Ammon's horn (tissue), 1 donor: ENCODE measurements at regions not wholly inside any gene's neighbourhood (a gene's known extent, or its start where the extent isn't known, plus 50 kb on each side); places are given as distances from the start of the nearest gene placed in this dataset.
"Not testable (repeated sequence)": the region's sequence is repeated elsewhere in the genome, so short reads cannot be mapped to it uniquely, and the experiment has no call there.

Experiments
- DNase-seq: peaks from one replicate; pipeline ENCODE4 v3.0.0-alpha.2; 2016; ENCODE audit warnings: low spot score

DNA sequence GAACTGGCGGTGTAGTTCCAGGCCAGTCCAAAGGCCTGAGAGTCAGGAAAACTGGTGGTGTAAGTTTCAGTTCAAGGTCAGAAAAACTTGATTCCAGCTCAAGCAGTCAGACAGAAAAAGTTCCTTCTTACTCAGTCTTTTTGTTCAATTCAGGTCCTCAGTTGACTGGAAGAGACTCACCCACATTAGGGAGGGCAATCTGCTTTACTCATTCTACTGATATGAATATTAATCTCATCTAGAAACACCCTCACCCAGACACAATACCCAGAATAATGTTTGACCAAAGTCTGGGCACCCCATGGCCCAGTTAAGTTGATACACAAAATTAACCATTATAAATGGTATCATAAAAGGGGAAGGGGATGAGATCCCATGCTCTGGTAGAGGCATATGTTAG lies 50.1 kb upstream of the LTA4H start:
- DNase-seq = no peak

DNA sequence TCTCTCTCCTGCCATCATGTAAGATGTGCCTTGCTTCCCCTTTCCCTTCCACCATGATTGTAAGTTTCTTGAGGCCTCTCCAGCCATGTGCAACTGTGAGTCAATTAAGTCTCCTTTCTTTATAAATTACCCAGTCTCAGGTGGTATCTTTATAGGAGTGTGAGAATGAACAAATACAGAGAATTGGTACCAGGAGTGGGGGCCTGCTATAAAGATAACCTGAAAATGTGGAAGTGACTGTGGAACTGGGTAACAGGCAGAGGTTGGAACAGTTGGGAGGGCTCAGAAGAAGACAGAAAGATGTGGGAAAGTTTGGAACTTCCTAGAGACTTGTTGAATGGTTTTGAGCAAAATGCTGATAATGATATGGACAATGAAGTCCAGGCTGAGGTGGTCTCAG lies 50.8 kb upstream of the LTA4H start:
- DNase-seq = not testable (repeated sequence)

DNA sequence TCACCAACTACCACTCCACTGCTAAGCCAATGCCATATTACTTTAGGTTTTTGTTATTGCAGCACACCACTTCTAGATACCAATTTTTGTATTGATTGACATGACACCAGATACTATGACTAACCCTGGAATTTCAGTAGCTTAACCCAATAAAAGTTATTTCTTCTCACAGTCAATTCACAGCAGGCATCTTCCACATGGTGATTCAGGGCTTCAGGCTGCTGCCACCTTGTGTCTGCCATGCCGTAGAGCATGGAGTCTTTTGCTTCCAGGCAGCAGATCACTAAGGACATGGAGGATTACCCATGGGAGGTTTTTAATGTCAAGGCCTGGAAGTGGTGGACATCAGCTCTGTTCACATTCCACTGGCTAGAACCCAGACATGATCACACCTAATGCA lies 56.4 kb upstream of the LTA4H start:
- no peak for DNase-seq

DNA sequence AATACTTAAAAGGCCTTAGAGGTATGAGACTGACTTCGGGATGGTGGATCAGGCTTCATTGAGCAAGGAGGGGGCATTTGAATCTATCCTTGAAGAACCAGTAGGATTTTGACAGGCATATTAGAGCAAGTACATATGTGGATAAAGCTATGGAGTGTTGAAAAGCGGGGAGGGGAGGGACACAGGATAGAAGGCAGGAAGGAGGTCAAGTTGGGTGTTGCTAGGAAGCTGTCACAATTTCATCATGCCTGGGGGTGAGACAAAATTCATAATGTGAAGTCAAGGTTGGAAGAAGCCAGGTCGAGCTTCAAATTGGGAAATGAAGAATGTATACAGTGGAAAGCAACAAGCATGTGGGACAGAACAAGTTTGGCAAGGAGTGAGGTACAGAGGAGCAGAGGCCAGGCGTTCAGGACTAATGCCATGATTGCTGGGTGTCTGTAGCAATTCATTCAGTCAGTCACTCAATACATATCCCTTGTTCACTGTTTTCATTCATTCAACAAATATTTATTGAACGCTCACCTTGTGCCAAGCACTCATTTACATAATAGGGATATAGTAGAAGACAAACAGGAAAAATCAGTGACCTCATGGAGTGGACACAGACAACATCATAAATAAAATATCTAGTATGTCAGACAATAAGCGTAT lies 58.3 kb upstream of the LTA4H start:
- no peak for DNase-seq

DNA sequence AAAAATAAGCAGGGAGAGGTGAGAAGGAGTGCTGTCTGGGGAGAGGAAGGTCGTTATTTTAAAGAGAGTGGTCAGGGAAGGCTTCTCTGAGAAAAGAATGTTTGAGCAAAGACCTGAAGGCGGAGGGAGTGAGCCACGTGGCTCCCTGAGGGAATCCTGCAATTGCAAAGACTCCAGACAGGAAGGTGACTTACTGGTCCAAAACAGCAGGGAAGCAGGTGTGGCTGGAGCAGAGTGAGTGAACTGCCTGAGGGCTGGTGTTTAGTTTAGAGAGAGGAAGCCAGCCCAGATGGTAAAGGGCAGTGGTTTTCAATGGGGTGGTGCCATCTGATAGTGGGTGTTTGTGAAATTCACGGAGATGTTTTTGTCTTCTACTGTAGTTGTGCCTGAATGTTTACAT lies 58.8 kb upstream of the LTA4H start:
- DNase-seq = no peak

DNA sequence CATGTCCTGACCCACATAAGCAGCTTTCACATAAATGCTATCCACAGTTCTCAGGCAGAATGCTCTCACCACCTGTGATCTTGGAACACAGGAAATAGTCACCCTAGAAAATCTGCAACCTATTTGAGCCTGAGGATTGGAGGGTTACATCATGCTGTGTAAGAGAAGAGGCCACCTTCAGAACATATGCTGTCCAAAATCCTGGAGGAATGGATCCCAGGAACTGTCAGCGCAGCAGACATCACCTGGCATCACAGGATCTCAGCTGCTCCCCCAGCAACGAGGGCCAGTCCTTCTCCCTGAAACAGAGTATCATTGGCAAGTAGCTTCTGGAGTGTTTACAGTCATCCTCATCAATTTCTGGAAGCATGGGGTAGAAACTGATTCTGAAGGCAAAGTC lies 63.2 kb upstream of the LTA4H start:
- DNase-seq = no peak

DNA sequence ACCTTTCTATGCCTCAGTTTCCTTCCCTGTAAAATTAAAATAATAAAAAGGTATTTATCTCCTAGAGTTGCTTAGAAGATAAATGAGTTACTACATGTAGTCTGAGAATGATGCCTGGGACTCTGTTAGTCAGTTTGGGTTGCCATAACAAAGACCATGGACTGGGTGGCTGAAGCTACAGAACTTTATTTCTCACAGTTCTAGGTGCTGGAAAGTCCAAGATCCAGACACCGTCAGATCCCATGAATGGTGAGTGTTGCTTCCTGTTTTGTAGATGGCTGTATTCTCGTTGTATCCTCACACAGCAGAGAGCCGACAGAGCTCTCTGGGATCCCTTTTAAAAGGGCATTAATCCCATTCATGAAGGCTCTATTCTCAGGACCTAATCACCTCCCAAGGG lies 64.0 kb upstream of the LTA4H start:
- no peak for DNase-seq

DNA sequence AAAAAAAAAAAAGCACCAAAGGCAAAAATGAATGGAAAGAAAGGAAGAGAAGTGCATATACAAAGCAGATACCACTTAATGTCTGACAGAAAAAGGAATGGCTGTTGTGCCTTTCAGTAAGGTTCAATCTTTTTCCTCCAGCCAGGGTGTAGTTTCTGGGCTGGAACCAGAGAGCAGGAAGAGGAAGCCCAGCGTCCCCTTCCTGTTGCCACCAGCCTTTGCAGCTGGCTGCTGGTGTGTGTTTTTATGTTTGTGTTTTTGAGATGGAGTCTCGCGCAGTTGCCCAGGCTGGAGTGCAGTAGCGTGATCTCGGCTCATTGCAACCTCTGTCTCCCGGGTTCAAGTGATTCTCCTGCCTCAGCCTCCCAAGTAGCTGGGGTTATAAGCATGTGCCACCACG lies 64.6 kb upstream of the LTA4H start:
- no peak for DNase-seq

DNA sequence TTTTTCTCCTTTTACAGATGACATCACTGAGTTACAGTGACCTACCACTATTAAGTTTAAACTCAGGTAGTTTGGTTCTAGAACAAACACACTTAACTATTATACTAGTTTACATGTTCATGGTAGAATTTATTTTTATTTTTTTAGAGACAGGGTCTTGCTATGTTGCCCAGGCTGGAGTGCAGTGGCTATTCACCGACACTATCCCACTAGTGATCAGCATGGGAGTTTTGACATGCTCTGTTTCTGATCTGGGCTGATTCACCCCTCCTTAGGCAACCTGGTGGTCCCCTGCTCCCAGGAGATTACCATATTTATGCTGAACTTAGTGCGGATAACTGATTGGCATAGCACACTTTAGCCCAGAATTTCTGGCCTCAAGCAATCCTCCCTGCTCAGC lies 66.4 kb upstream of the LTA4H start:
- DNase-seq = no peak

DNA sequence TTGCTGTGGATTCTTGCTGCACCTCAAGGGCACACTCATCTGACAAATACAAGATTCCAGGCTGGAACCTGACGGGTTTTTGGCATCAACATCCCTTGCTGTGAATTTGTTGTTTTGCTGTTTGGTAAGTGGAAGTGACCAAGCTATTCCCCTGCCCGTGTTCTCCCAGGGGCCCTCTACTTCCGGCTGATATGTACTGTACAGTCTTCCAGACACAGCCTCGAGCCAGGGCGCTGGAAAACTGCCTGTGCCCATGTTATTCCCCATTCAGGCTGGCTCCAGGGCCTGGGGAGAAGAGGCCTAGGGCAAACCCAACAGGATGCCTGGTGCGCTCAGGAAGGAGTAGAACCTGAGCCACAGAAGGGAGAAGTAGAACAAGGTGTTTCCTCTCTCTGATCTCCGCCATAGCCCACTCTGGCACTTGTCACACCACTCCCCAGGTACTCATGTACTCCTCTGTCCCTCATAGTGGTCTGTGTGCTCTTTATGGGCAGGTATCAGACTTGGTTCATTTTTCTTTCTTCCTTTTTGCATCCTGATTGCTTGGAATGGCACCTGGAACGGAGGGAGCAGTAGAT lies 67.8 kb upstream of the LTA4H start:
- no peak for DNase-seq

DNA sequence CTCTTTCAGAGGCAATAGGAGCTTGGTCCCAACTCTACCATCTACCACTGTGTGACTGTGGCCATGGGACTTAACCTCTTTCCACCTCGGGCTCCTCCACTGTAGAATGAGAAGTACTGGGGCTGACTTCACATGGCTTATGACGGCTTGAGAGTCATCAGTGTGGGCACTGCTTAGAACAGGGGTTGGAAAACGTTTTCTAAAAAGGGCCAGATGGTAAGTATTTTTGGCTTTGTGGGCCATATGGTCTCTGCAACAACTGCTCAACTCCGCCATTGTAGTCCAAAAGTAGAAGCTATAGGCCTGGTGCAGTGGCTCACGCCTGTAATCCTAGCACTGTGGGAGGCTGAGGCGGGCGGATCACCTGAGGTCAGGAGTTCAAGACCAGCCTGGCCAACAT lies 69.2 kb upstream of the LTA4H start:
- peak; percentile 23 for DNase-seq

DNA sequence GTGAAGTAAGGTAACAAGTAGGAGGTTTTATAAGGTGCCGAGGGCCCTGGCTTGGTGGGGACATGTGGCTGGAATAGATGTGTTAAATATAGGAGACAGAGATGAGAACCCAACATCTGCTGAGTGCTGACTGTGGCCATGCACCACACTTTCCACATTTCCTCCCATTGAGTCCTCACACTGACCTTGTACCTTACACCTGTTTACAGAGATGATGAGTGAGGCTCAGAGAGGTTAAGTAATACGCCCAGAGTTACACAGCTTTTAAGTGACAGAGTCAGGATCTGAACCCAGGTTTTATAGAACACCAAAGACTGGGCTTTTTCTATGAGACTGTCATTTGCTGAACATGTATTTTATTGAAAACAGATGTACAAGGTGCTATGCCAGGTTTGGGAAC lies 70.8 kb upstream of the LTA4H start:
- DNase-seq = no peak

DNA sequence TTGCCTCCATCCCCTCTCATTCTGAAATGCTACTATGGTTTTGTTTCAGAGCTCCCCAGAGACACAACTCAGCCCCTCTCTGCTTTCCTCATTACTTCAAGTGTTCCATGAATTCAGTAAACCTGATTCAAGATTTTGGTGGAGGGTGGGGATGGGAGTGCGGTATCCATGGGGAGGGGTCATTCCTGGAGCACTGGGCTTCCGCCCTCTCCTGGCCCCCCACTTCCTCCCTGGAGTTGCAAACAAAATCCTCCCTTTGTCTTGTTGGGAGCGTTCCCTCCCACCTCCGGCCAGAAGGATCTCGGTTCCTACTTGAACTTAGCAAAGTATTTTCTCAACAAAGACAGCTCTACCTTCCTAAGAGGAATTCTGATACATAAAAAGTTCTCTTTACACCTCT lies 71.8 kb upstream of the LTA4H start:
- no peak for DNase-seq

DNA sequence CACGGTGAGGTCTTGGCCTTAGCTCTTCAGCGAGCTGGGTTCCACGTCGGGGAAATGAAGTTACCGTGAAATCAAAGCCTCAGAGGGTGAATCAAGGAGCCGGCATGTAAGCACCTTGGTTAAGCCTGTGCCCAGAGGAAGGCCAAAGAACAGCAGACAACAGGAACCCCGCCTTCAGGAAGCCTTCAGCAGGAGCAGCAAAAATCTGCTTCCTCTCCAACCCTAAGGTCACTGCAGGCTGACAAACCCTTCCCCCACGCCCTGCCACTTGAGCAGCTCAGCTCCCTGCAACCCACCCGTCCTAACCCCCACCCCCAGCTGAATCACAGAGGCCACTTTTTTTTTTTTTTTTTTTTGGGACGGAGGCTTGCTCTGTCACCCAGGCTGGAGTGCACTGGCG lies 72.9 kb upstream of the LTA4H start:
- DNase-seq = peak; percentile 52

DNA sequence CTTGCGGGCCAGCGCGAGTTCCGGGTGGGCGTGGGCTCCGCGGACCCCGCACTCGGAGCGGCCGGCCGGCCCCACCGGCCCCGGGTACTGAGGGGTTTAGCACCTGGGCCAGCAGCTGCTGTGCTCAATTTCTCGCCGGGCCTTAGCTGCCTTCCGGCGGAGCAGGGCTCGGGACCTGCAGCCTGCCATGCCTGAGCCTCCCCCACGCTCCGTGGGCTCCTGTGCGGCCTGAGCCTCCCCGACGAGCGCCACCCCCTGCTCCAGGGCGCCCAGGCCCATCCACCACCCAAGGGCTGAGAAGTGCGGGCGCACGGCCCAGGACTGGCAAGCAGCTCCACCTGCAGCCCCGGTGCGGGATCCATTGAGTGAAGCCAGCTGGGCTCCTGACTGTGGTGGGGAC lies 73.6 kb upstream of the LTA4H start:
- DNase-seq = not testable (repeated sequence)

DNA sequence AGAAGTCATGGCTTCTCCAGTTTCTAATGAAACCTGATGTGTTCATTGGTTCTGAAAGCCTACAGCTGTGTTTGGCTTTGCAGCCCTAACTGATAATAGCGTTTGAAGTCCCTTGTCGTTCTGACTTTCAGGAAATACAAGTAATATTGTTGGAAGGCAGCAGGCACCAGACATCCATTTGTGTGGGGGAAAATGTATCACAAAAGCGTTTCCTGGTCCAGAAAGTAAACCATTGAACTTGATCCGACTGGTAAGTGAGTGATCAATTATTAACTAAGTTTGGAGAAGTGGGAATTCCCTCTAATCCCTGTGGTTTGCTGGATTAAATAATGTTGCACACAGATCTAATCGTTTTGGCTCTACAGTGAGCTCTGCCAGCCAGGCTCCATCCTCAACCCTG lies 77.3 kb upstream of the LTA4H start:
- DNase-seq = no peak

DNA sequence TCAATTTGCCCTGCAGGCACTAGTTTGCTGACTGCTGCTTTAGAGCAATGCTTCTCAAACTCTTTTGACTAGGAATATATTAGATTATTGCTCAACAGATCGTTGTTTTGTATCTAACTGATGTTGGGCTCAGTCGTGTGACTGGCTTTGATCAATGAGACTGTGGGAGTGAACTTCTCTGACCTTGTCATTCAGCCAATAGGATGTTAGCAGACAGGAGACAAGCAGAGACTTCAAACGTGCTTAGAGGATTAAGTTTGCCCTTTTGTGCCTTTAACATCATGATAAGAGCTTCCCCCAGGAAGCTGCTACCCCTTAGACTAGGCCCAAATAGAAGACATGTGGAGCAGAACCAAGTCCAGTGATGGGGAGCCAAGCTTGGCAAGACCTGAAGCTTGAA lies 76.7 kb upstream of the ELK3 start:
- DNase-seq = no peak

DNA sequence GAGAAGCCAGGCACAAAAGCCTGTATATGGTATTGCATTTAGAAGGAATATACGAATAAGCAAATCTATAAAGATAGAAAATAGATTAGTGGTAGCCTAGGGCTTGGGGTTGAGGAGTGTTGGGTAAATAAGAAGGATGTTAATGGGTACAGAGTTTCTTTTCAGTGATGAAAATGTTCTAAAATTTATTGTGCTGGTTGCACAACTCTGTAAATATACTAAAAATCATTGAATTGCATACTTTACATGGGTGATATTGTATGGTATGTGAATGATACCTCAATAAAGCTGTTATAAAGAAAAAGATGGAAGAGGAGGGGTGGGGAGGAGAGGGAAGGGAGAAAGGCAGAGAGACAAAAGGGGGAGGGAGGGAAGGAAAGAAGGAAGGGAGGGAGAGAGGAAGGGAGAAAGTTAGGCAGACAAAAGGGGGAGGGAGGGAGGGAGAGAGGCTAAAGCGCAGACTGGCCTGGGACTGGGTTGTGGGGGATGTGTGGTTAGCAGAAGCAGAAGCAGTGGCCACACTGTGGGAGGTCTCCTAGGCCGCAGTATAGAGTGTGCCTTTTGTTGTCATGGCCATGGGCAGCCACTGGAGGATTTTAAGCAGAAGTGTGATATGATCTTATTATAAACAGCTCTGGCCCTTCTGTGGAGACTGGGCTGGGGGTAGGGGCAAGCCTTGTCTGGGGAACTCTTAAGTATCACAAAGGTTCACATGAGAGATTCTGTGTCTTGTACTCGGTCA lies 73.6 kb upstream of the ELK3 start:
- peak; percentile 56 for DNase-seq

DNA sequence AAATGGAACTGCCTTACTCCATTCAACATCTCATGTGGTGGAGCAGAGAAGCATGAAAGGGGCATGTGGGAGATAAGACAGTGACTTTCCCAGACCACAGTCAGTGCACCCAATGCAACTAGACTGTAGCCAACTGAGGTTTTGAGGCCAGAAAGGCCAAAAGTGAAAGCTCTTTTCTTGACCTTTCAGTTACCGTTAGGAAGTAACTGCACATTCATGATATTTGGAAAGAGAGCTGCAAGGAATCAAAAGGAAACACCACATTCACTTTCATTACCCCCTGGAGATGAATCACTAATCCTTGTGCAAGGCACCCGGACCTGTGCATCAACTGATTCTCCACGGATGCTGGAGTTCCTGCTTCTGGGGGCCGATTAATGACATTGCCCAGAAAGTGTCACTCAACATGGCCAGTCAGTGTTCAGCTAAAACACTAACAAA lies 72.9 kb upstream of the ELK3 start:
- DNase-seq = no peak

DNA sequence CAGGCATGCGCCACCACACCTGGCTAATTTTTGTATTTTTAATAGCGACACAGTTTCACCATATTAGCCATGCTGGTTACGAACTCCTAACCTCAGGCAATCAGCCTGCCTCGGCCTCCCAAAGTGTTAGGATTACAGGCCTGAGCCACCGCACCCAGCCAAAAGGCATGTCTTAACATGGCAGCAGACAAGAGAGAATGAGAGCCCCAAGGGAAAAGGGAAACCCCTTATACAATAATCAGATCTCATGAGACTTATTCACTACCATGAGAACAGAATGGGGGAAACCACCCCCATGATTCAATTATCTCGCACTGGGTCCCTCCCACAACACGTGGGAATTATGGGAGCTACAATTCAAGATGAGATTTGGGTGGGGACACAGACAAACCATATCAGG lies 65.9 kb upstream of the ELK3 start:
- not testable (repeated sequence) for DNase-seq

DNA sequence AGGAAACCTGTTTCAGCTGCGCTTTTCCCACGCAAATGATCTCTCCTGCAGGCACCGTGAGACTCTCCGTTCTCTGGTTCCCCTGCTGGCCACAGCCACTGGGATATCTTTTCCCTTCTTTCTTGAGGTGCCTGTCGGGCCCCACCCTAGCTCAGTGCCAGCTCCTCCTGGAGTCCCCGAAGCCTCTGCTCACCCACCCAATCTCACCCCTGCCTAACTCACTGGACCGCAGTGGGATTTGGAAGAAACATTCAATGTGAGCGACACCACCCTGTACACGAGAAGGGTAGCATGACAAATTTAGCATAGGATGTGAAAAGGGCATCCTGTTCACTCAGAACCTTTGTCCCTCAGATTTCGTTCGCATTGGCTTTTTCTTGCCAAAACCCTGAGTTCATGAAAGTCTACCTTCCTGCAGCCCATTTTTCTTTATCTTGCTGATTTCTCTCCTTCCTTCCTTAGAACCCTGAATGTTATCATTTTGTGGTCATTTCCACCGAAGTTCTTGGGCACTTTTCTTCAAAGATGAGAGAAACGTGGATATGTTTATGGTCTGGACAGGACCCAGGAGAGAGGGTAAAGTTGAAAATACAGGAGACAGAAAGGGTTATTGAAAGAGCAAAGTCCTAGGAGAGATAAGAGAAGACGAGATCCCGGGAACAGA lies 63.6 kb upstream of the ELK3 start:
- no peak for DNase-seq

DNA sequence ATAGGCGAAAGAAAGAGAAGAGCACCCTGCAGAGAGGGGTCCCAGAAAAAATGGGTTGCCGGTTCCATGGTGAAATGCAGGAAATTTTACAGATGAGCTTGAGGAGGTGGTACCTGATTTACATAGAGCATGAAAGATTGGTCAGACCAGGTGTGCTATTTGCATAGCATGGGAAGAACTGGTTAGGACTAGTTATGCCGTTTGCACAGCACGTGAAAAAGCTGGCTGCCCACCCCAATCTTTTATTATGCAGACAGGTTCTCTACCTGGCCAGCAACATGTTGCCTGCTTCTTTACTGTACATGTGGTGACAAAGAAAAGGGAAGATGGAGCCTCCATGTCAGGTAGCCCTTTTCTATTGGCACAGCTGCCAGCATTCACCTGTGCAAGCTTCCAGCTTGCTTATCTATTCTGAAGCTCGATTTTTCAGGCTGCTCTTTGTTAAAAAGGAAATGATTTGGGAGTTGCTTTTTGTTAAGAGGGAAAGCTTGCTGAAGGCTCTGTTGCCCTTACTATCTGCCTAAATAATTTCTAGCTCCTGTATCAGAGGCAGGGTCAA lies 62.9 kb upstream of the ELK3 start:
- no peak for DNase-seq

DNA sequence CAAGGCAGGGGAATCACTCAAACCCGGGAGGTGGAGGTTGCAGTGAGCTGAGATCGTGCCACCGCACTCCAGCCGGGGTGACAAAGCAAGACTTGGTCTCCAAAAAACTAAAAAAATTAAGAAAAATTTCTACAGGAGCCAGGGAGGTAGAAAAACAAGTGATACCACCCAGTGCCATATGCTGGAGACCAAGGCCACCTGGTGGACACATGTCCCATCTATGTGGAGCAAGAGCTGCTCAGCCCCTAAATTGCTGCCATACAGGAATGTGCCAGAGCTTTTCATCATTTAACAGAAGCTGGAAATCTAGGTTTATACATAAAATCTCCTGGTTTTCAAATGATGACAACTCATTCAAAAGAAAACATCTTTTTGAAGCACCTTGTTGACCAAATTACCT lies 61.4 kb upstream of the ELK3 start:
- DNase-seq = no peak
